B cell (primary cell): ENCODE measurements at regions not wholly inside any gene's neighbourhood (a gene's known extent, or its start where the extent isn't known, plus 50 kb on each side); places are given as distances from the start of the nearest gene placed in this dataset.

Experiments used
- CTCF ChIP-seq: fragments of 200-600 bp; IDR thresholded peaks from one replicate; pipeline ENCODE4 v1.8.0; 2022; ENCODE audit warnings: antibody characterized with exemption, mild to moderate bottlenecking
- EZH2 ChIP-seq: IDR thresholded peaks from 2 replicates; pipeline ENCODE4 v1.6.1; 2012; ENCODE audit warnings: borderline replicate concordance, low read depth, mild to moderate bottlenecking, moderate library complexity, low read length; ENCODE audit not compliant: insufficient read depth, poor library complexity, severe bottlenecking

GRCh38 chr3:80472459-80472858 lies 704.7 kb upstream of the ROBO1 start:
- TF ChIP-seq CTCF (no peak), EZH2 (no peak)
